HEK293 (cell line): ENCODE measurements at regions not wholly inside any gene's neighbourhood (a gene's known extent, or its start where the extent isn't known, plus 50 kb on each side); places are given as distances from the start of the nearest gene placed in this dataset.
A peak's percentile ranks its signal among the peaks of the same experiment; 100 is the strongest.

Source experiments
- CTCF ChIA-PET: fragments of 350-600 bp; formaldehyde crosslinking; extraction: SDS; loops from one replicate; lab custom pipeline; 2021; ENCODE audit warnings: antibody characterized with exemption; lab: Yijun Ruan, JAX
- POLR2A ChIA-PET: fragments of 300-600 bp; formaldehyde crosslinking; extraction: SDS; loops from one replicate; lab custom pipeline; 2020; ENCODE audit warnings: antibody characterized with exemption, inconsistent platforms; lab: Yijun Ruan, JAX
- H3K27ac ChIP-seq: fragments of 200-500 bp; sonication (Bioruptor generic); 2 replicates; pipeline ENCODE4 v1.5.1; 2014; ENCODE audit warnings: low read depth, low read length, control low read depth, inconsistent platforms; ENCODE audit errors: extremely low read depth
- H3K36me3 ChIP-seq, 2 experiments: fragments of 200-500 bp in 1 of 2; sonication (Bioruptor generic) in 1 of 2; 1 replicate in 1 of 2; 2 replicates in 1 of 2; pipeline ENCODE4 v1.5.1; 2014 to 2017; ENCODE audit warnings: inconsistent platforms in 2 of 2, low read length in 2 of 2; ENCODE audit not compliant: control insufficient read depth in 2 of 2, insufficient read depth in 1 of 2
- H3K4me1 ChIP-seq: fragments of 200-500 bp; sonication (Bioruptor generic); 2 replicates; pipeline ENCODE4 v1.5.1; 2014; ENCODE audit warnings: mild to moderate bottlenecking, low read length, inconsistent platforms; ENCODE audit not compliant: control insufficient read depth, insufficient read depth
- H3K4me3 ChIP-seq: 2 replicates; pipeline ENCODE4 v1.5.1; 2011; ENCODE audit warnings: low read depth, mild to moderate bottlenecking, control low read depth, low read length, moderate library complexity
- H3K9me3 ChIP-seq: fragments of 200-500 bp; sonication (Bioruptor generic); 2 replicates; pipeline ENCODE4 v1.5.1; 2014; ENCODE audit warnings: low read depth, low read length, inconsistent platforms; ENCODE audit not compliant: control insufficient read depth, insufficient read depth
- CTCF ChIP-seq: fragments of 450-650 bp; formaldehyde crosslinking; IDR thresholded peaks from 2 replicates; pipeline ENCODE4 v1.5.1; 2016; ENCODE audit warnings: missing biosample characterization, missing genetic modification characterization
- GLIS1 ChIP-seq: fragments of 450-650 bp; formaldehyde crosslinking; IDR thresholded peaks from 2 replicates; pipeline ENCODE4 v1.5.1; 2016; ENCODE audit warnings: missing biosample characterization, missing genetic modification characterization
- HOXA7 ChIP-seq: sonication (generic); formaldehyde crosslinking; IDR thresholded peaks from 2 replicates; pipeline ENCODE4 v1.8.1; 2022; ENCODE audit warnings: missing genetic modification reagents, borderline replicate concordance
- KLF17 ChIP-seq: fragments of 450-650 bp; formaldehyde crosslinking; IDR thresholded peaks from 2 replicates; pipeline ENCODE4 v1.5.1; 2016; ENCODE audit warnings: missing biosample characterization, missing genetic modification characterization
- SCRT1 ChIP-seq: fragments of 450-650 bp; formaldehyde crosslinking; IDR thresholded peaks from 2 replicates; pipeline ENCODE4 v1.5.1; 2016; ENCODE audit warnings: missing biosample characterization, missing genetic modification characterization, borderline replicate concordance
- TRIM28 ChIP-seq: IDR thresholded peaks from 2 replicates; pipeline ENCODE4 v1.6.1; 2011; ENCODE audit warnings: low read length, control low read depth, borderline replicate concordance
- YY2 ChIP-seq: fragments of 450-650 bp; formaldehyde crosslinking; IDR thresholded peaks from 2 replicates; pipeline ENCODE4 v1.5.1; 2016; ENCODE audit warnings: missing biosample characterization, missing genetic modification characterization
- ZBTB1 ChIP-seq: fragments of 450-650 bp; formaldehyde crosslinking; IDR thresholded peaks from 2 replicates; pipeline ENCODE4 v1.5.1; 2016; ENCODE audit warnings: missing biosample characterization, missing genetic modification characterization
- ZNF148 ChIP-seq: fragments of 450-650 bp; formaldehyde crosslinking; IDR thresholded peaks from 2 replicates; pipeline ENCODE4 v1.5.0; 2017; ENCODE audit warnings: missing biosample characterization, missing genetic modification characterization, borderline replicate concordance
- ZNF155 ChIP-seq: fragments of 450-650 bp; formaldehyde crosslinking; IDR thresholded peaks from 2 replicates; pipeline ENCODE4 v1.5.1; 2016; ENCODE audit warnings: missing biosample characterization, missing genetic modification characterization
- ZNF214 ChIP-seq: fragments of 450-650 bp; formaldehyde crosslinking; IDR thresholded peaks from 2 replicates; pipeline ENCODE4 v1.5.1; 2017; ENCODE audit warnings: missing biosample characterization, mild to moderate bottlenecking, missing genetic modification characterization, borderline replicate concordance
- ZNF266 ChIP-seq: fragments of 450-650 bp; formaldehyde crosslinking; IDR thresholded peaks from 2 replicates; pipeline ENCODE4 v1.5.1; 2016; ENCODE audit warnings: missing biosample characterization, missing genetic modification characterization, low read depth
- ZNF292 ChIP-seq: fragments of 450-650 bp; formaldehyde crosslinking; IDR thresholded peaks from 2 replicates; pipeline ENCODE4 v1.5.1; 2016; ENCODE audit warnings: low read depth, missing biosample characterization, missing genetic modification characterization, borderline replicate concordance
- ZNF416 ChIP-seq: fragments of 450-650 bp; formaldehyde crosslinking; IDR thresholded peaks from 2 replicates; pipeline ENCODE4 v1.5.1; 2016; ENCODE audit warnings: missing biosample characterization, missing genetic modification characterization
- ZNF433 ChIP-seq: fragments of 450-650 bp; formaldehyde crosslinking; IDR thresholded peaks from 2 replicates; pipeline ENCODE4 v1.5.1; 2016; ENCODE audit warnings: missing biosample characterization, missing genetic modification characterization, low read depth
- ZNF558 ChIP-seq: fragments of 450-650 bp; formaldehyde crosslinking; IDR thresholded peaks from 2 replicates; pipeline ENCODE4 v1.5.1; 2016; ENCODE audit warnings: missing biosample characterization, missing genetic modification characterization
- ZNF585B ChIP-seq: fragments of 450-650 bp; formaldehyde crosslinking; IDR thresholded peaks from 2 replicates; pipeline ENCODE4 v1.5.1; 2016; ENCODE audit warnings: missing biosample characterization, missing genetic modification characterization
- ZNF654 ChIP-seq: fragments of 450-650 bp; formaldehyde crosslinking; IDR thresholded peaks from 2 replicates; pipeline ENCODE4 v1.5.1; 2016; ENCODE audit warnings: low read depth, missing biosample characterization, missing genetic modification characterization
- ZNF660 ChIP-seq: fragments of 450-650 bp; IDR thresholded peaks from 2 replicates; pipeline ENCODE4 v1.5.1; 2018; ENCODE audit warnings: missing biosample characterization, mild to moderate bottlenecking, missing genetic modification characterization
- ZNF785 ChIP-seq: fragments of 450-650 bp; formaldehyde crosslinking; IDR thresholded peaks from 2 replicates; pipeline ENCODE4 v1.5.1; 2016; ENCODE audit warnings: missing biosample characterization, missing genetic modification characterization

- no peak overlapping the region for H3K27ac ChIP-seq
- H3K36me3 ChIP-seq = no peaks in the 10 kb centered on the region
- no peaks in the 10 kb centered on the region for H3K9me3 ChIP-seq
- H3K4me1 ChIP-seq = no peaks in the 10 kb centered on the region
- no peak overlapping the region for H3K4me3 ChIP-seq
- POLR2A ChIA-PET = no interaction called here
- no peak for TF ChIP-seq ZNF416 (tag by site-specific recombination)
- peak; percentile 20; the same call in 1 of the 2 replicates for TF ChIP-seq ZNF654 (tag by site-specific recombination)
- TF ChIP-seq, all 188 proteins: peak for 1
- CTCF ChIA-PET = interaction anchor here (0.7 to 3.5 kb wide), 7 partner anchors 9 to 421 kb away, joined by 3 to 9 read pairs (median 3); no protein-coding TSS in a partner anchor
Measured at GRCh38 chr7:32164341-32164996, 94.3 kb upstream of the PDE1C start.

GRCh38 chr7:32163896-32164295, 93.7 kb upstream of the PDE1C start:
- CTCF ChIA-PET = interaction anchor here (0.7 to 3.5 kb wide), 6 partner anchors 10 to 420 kb away, joined by 3 to 9 read pairs (median 4); no protein-coding TSS in a partner anchor

GRCh38 chr7:32163141-32163806, 93.1 kb upstream of the PDE1C start:
- H3K36me3 ChIP-seq = no peaks in the 10 kb centered on the region
- H3K27ac ChIP-seq = no peak overlapping the region
- H3K9me3 ChIP-seq = no peaks in the 10 kb centered on the region
- ChIA-PET CTCF (interaction anchor here (0.7 to 3.5 kb wide), 6 partner anchors 10 to 419 kb away, joined by 3 to 9 read pairs (median 4); no protein-coding TSS in a partner anchor), POLR2A (no interaction called here)
- no peaks in the 10 kb centered on the region for H3K4me1 ChIP-seq
- TF ChIP-seq GLIS1 (tag by site-specific recombination) (peak; percentile 83), CTCF (tag by site-specific recombination) (no peak), ZNF558 (tag by site-specific recombination) (no peak)
- H3K4me3 ChIP-seq = no peak overlapping the region

More at GRCh38 chr7:32163896-32164295, 93.7 kb upstream of the PDE1C start:
- Histone ChIP-seq H3K27ac (no peak overlapping the region), H3K4me1 (no peaks in the 10 kb centered on the region), H3K9me3 (no peaks in the 10 kb centered on the region), H3K36me3 (no peaks in the 10 kb centered on the region), H3K4me3 (no peak overlapping the region)
- POLR2A ChIA-PET = no interaction called here
- TF ChIP-seq ZNF155 (no peak), ZNF266 (no peak), TRIM28 (no peak), ZNF292 (tag by site-specific recombination) (no peak), ZNF660 (tag by site-specific recombination) (no peak), SCRT1 (tag by site-specific recombination) (no peak)

GRCh38 chr7:32161708-32162107, 91.5 kb upstream of the PDE1C start:
- TF ChIP-seq KLF17 (no peak), YY2 (tag by site-specific recombination) (no peak), ZNF433 (tag by site-specific recombination) (no peak), ZBTB1 (tag by site-specific recombination) (no peak), ZNF785 (no peak), HOXA7 (CRISPR knock-in tag) (no peak), ZNF148 (tag by site-specific recombination) (no peak), ZNF585B (tag by site-specific recombination) (no peak), ZNF214 (no peak)
- Histone ChIP-seq H3K36me3 (no peaks in the 10 kb centered on the region), H3K4me1 (no peaks in the 10 kb centered on the region), H3K4me3 (no peak overlapping the region), H3K9me3 (no peaks in the 10 kb centered on the region), H3K27ac (no peak overlapping the region)
- POLR2A ChIA-PET = no interaction called here
- CTCF ChIA-PET = interaction anchor here (0.9 to 3.5 kb wide), 2 partner anchors 418 to 1063 kb away, joined by 3 to 8 read pairs; no protein-coding TSS in a partner anchor
